Stimulated activated naive CD4-positive, alpha-beta T cell treated with Interleukin-2 at 50 U/mL for 16 hours (primary cell): ENCODE measurements at regions not wholly inside any gene's neighbourhood (a gene's known extent, or its start where the extent isn't known, plus 50 kb on each side); places are given as distances from the start of the nearest gene placed in this dataset.

Experiments
- DNase-seq: peaks from one replicate; lab custom pipeline; 2025; lab: John Stamatoyannopoulos, UW

- no peak for DNase-seq
These were observed 514.7 kb downstream of the SOX11 start for GRCh38 chr2:6206882-6207281.

DNA sequence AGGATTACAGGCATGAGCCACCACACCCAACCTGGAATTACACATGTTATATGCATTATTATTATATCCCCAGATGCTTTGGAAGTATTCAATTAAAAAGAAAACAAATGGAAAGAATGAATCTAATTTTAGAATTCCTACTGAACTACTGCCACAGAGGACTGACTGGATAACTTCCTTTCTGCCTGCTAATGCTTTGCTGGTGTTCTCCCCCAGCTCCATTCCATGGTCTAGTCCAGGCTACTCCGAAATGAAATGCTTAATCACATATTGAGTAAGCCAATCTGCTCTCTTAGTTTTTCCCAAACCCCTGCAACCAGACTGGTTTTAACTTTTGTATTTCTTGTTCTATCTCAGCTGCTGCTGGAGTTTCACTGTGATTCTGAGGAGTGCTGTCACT lies 519.1 kb downstream of the SOX11 start:
- no peak for DNase-seq

GRCh38 chr2:6212491-6212890 lies 520.3 kb downstream of the SOX11 start:
- no peak for DNase-seq

- DNase-seq: no peak
These were observed 521.0 kb downstream of the SOX11 start for GRCh38 chr2:6213056-6213780.

DNA sequence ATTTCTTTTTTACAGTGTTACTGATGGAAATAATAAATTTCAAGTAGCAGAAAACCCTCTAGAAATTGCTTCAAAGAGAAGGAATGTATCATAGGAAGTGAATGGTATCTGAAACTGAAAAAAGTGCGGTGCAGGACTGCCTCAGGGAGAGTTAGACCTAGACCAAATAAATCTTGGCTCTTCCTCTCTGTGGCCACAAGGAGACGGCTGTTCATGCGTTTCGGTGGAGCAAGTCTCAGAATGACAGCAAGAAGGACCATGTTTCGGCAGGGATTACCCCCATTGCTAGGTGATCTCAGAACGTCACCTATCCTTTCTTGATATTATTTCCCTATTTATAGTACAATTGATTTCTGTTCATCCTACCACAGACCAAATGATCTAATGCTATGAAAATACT lies 522.3 kb downstream of the SOX11 start:
- no peak for DNase-seq

DNA sequence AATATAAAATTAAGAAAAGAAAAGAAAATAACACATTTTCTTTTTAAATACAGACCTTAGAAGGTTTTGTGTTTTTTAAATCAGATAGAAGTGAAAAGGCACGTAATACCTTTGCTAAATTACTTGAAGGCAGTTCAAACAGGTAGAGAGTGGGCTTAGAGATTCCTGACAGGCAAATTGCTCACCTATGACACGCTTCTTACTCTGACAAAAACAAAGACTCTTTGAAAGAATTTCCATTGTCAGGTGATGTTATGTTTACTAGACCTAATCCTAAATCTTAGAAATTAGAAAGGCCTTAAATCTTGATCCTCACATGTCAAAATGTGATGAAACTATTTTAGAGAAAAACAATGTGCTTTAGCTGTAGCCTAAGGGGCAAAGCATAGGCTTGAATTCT lies 522.9 kb downstream of the SOX11 start:
- DNase-seq: no peak

GRCh38 chr2:6216234-6216633 lies 524.0 kb downstream of the SOX11 start:
- no peak for DNase-seq

GRCh38 chr2:6218926-6219325 lies 526.7 kb downstream of the SOX11 start:
- DNase-seq: no peak

GRCh38 chr2:6219906-6220305 lies 527.7 kb downstream of the SOX11 start:
- no peak for DNase-seq

DNA sequence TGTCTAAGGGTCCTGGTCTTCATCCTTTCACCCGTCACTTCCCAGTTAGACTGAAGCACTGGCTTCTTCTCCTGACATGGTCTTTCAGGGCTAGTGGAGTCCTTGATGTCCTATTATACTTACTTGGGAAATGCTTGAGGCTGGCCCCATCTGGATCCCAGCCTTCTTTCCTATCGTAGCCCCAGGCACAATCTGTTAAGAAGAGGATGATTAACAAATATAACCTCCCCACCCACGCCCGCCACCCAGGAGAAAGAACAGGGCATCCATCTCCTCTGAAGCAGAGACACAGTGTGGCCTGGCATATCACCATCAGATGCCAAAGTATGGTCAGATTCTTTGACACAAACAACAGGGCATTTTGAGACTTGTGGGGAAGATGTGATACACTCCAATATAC lies 530.1 kb downstream of the SOX11 start:
- no peak for DNase-seq

DNA sequence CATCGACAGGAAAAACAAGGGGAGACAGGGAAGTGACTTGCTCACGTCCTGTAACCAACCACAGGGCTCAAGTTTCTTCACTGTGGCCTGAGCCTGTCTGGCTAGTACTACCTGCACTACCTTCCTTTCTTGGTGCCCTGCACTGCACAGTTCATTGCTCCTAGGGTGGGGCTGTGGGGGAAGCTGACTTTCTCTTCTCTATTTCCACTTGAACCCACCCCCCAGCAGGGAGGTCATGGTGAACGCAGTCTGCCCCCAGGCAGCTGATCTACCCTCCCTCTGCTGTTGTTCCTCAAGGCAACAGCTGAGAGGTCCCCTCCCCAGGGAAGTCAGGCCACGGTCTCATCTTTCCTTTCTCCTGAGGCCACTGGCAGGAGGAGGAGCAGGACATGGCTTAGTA lies 532.1 kb downstream of the SOX11 start:
- DNase-seq: no peak

DNA sequence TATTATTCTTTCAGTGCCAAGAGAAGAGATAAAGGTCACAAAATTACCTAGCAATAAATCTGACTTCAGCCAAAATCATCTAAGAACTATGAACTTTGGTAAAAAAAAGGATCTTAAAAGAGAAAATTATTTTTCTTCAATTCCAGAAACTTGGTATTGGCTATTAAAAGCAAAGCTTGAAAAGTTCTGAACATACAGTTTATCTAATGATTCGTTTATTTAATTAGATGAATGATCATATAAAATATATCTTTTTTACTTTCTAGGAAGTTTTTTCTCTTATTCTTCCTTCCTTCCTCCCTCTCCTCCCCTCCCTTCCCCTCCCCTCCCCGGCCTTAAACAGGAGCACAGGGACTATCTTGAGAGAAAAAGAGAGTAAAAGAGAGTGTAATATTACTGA lies 536.1 kb downstream of the SOX11 start:
- no peak for DNase-seq

GRCh38 chr2:6231166-6231565 lies 539.0 kb downstream of the SOX11 start:
- no peak for DNase-seq

- no peak for DNase-seq
These were observed 541.8 kb downstream of the SOX11 start for GRCh38 chr2:6233993-6234392.

DNA sequence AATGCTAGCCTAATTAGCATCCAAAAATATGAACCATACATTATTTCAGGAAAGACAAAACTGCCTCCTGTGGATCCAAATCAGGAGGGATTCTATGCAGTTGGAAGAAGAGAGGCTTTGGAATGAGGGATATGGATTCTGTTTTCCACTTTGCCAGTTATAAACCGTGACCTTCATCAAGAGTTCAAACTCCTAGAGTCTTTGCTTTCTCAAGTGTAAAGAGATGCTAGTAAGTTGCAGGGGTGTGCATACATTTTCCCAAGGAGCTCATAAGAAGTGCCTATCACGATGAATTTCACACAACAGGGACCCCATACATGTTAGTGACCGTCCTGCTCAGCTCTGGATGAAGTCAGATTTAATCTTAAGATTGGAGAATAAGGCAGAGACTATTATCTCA lies 542.5 kb downstream of the SOX11 start:
- no peak for DNase-seq

- no peak for DNase-seq
These were observed 544.1 kb downstream of the SOX11 start for GRCh38 chr2:6236317-6236716.

DNA sequence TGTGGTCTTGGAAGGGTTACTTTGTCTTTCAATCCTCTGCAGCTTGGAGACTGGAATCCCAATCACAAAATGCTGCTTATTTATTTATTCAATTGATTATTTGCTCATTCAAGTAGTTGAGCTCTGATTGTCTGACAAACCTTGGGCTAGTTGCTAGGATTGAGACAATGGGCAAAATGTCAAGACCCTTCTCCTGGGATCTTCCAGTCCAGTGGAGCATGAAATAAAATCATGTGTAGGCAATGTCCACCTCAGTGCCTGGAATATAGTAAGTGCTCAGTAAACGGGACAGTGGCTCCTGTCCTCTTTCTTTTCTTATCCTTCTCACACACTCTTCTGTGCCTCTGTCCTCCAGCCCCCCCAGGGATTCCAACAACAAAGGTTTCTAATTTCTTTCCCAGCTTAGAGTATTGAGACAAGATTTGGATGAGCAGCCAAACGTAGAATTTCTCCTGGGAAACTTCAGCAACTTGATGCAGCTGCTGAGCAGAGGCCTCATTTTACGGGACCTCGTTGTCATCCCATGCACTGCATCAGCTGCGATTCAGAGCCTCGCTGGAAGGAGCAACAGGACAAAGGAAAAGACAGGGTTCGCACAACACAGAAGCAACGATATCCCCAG lies 545.0 kb downstream of the SOX11 start:
- DNase-seq: no peak

GRCh38 chr2:6249557-6249956 lies 557.4 kb downstream of the SOX11 start:
- no peak for DNase-seq

- no peak for DNase-seq
These were observed 562.3 kb downstream of the SOX11 start for GRCh38 chr2:6254441-6254840.

- no peak for DNase-seq
These were observed 572.0 kb downstream of the SOX11 start for GRCh38 chr2:6264198-6264597.

DNA sequence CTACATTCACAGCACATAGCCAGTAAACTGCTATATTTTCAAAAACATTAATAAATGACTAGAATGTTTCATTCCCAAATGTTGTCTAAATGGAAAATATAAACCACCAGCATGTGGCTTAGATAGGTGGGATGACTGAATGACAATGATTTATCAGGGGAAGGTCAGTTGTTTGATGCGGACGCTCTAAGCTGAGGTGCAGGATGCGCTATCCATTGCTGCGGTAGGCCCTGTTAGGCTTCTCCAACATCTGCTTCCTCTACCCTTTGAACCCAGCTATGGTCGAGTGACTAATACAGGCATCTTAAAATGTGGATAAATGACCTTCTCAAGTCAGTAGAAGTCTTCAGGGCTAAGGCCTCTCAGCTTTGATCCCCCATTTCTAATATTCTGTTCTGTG lies 584.2 kb downstream of the CMPK2 start:
- DNase-seq: no peak

GRCh38 chr2:6283259-6283658 lies 582.4 kb downstream of the CMPK2 start:
- DNase-seq: no peak

DNA sequence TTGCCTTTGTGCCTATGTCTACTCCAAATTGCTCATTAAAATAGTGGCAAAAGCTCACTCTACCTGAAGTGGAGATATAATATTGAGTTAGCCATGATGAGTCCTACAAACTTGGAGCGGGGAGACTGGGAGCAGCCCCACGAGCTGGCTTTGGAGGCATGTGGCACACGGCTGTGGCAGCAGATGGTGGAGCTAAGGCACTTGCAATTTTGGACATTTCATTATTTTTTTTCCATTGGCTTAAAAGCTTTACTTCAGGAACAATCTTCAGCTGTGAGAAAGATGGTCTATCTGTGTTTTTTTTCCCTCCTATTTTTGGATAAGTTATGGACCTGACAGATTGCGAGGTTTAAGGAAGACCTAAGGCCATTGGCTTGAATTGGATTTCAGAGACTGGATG lies 578.3 kb downstream of the CMPK2 start:
- no peak for DNase-seq

- DNase-seq: no peak
These were observed 576.9 kb downstream of the CMPK2 start for GRCh38 chr2:6288791-6289190.
